HG03342 (cell line): ENCODE measurements at regions not wholly inside any gene's neighbourhood (a gene's known extent, or its start where the extent isn't known, plus 50 kb on each side); places are given as distances from the start of the nearest gene placed in this dataset.
"Not testable (repeated sequence)": the region's sequence is repeated elsewhere in the genome, so short reads cannot be mapped to it uniquely, and the experiment has no call there.

Source experiments
- ATAC-seq: cut with Tn5 transposase; IDR thresholded peaks from one replicate; pipeline ENCODE4 v1.9.1; 2021; ENCODE audit warnings: mild to moderate bottlenecking, moderate library complexity; ENCODE audit not compliant: unreplicated experiment

GRCh38 chr6:159415540-159415939, 246.3 kb downstream of the FNDC1 start:
- no peak for ATAC-seq

GRCh38 chr6:159414711-159415110, 245.5 kb downstream of the FNDC1 start:
- no peak for ATAC-seq

- not testable (repeated sequence) for ATAC-seq
These were observed 238.1 kb downstream of the FNDC1 start for GRCh38 chr6:159407211-159407780.

GRCh38 chr6:159404296-159404695, 235.1 kb downstream of the FNDC1 start:
- ATAC-seq, result no peak

- no peak for ATAC-seq
These were observed 231.6 kb downstream of the FNDC1 start for GRCh38 chr6:159400826-159401225.

GRCh38 chr6:159399751-159400221, 230.6 kb downstream of the FNDC1 start:
- ATAC-seq, result no peak

GRCh38 chr6:159398633-159399032, 229.4 kb downstream of the FNDC1 start:
- no peak for ATAC-seq

GRCh38 chr6:159397753-159398152, 228.6 kb downstream of the FNDC1 start:
- no peak for ATAC-seq

GRCh38 chr6:159395609-159396008, 226.4 kb downstream of the FNDC1 start:
- ATAC-seq, result no peak

- not testable (repeated sequence) for ATAC-seq
These were observed 223.5 kb downstream of the FNDC1 start for GRCh38 chr6:159392695-159393094.

GRCh38 chr6:159390381-159390780, 221.2 kb downstream of the FNDC1 start:
- no peak for ATAC-seq

GRCh38 chr6:159389695-159390094, 220.5 kb downstream of the FNDC1 start:
- ATAC-seq, result no peak

GRCh38 chr6:159380114-159380513, 210.9 kb downstream of the FNDC1 start:
- ATAC-seq, result no peak

GRCh38 chr6:159378411-159379328, 209.5 kb downstream of the FNDC1 start:
- no peak for ATAC-seq

- ATAC-seq, result no peak
These were observed 207.4 kb downstream of the FNDC1 start for GRCh38 chr6:159376516-159377158.

GRCh38 chr6:159375014-159375413, 205.8 kb downstream of the FNDC1 start:
- ATAC-seq, result no peak

- no peak for ATAC-seq
These were observed 204.5 kb downstream of the FNDC1 start for GRCh38 chr6:159373670-159374069.

- no peak for ATAC-seq
These were observed 203.1 kb downstream of the FNDC1 start for GRCh38 chr6:159372333-159372732.

GRCh38 chr6:159360306-159360705, 191.1 kb downstream of the FNDC1 start:
- ATAC-seq, result no peak

- ATAC-seq, result no peak
These were observed 190.5 kb downstream of the FNDC1 start for GRCh38 chr6:159359581-159360297.

GRCh38 chr6:159358562-159358961, 189.4 kb downstream of the FNDC1 start:
- ATAC-seq, result no peak
